RWPE2 (cell line): ENCODE measurements at regions not wholly inside any gene's neighbourhood (a gene's known extent, or its start where the extent isn't known, plus 50 kb on each side); places are given as distances from the start of the nearest gene placed in this dataset.

Experiments used
- ATAC-seq: fragments of 200-7000 bp; cut with Tn5 transposase; 3 replicates; pipeline ENCODE4 v1.9.1; 2021; ENCODE audit warnings: low read depth
- DNase-seq: peaks from one replicate; pipeline ENCODE4 v3.0.0-alpha.2; 2020; ENCODE audit warnings: low spot score
- H3K27ac ChIP-seq: fragments of 450-650 bp; 2 replicates; pipeline ENCODE4 v1.5.1; 2017; ENCODE audit warnings: mild to moderate bottlenecking; ENCODE audit not compliant: poor library complexity, severe bottlenecking
- H3K27me3 ChIP-seq: fragments of 250-450 bp; sonication (Bioruptor Pico); 2 replicates; pipeline ENCODE4 v1.5.1; 2021; ENCODE audit warnings: mild to moderate bottlenecking, moderate library complexity; ENCODE audit not compliant: insufficient read depth, poor library complexity, severe bottlenecking
- H3K36me3 ChIP-seq: fragments of 250-450 bp; sonication (Bioruptor Pico); 2 replicates; pipeline ENCODE4 v1.5.1; 2020; ENCODE audit warnings: low read depth, mild to moderate bottlenecking, moderate library complexity
- H3K4me1 ChIP-seq: fragments of 250-450 bp; sonication (Bioruptor Pico); 2 replicates; pipeline ENCODE4 v1.5.1; 2021; ENCODE audit warnings: mild to moderate bottlenecking, moderate library complexity; ENCODE audit not compliant: insufficient read depth, poor library complexity, severe bottlenecking
- H3K4me3 ChIP-seq: fragments of 250-450 bp; sonication (Bioruptor Pico); 2 replicates; pipeline ENCODE4 v1.5.1; 2021; ENCODE audit warnings: mild to moderate bottlenecking, moderate library complexity; ENCODE audit not compliant: severe bottlenecking
- H3K9me3 ChIP-seq: fragments of 250-450 bp; sonication (Bioruptor Pico); 2 replicates; pipeline ENCODE4 v1.5.1; 2021; ENCODE audit warnings: mild to moderate bottlenecking, moderate library complexity; ENCODE audit not compliant: severe bottlenecking
- CTCF ChIP-seq: fragments of 450-650 bp; IDR thresholded peaks from one replicate; pipeline ENCODE4 v1.5.1; 2017; ENCODE audit warnings: mild to moderate bottlenecking, moderate library complexity; ENCODE audit not compliant: poor library complexity, severe bottlenecking

- TF ChIP-seq CTCF, result no peak
- no peak for DNase-seq
- Histone ChIP-seq H3K9me3 (no peaks in the 10 kb centered on the region), H3K27ac (no peak overlapping the region), H3K4me1 (no peaks in the 10 kb centered on the region), H3K4me3 (no peak overlapping the region), H3K27me3 (no peaks in the 10 kb centered on the region), H3K36me3 (no peaks in the 10 kb centered on the region)
- ATAC-seq, result no peak
Observed at GRCh38 chr7:34331102-34331501, 326.9 kb upstream of the NPSR1 start.

GRCh38 chr7:34332006-34332405 lies 326.0 kb upstream of the NPSR1 start:
- Histone ChIP-seq H3K4me1 (no peaks in the 10 kb centered on the region), H3K4me3 (no peak overlapping the region), H3K27ac (no peak overlapping the region), H3K27me3 (no peaks in the 10 kb centered on the region), H3K36me3 (no peaks in the 10 kb centered on the region), H3K9me3 (no peaks in the 10 kb centered on the region)
- ATAC-seq (no peak), DNase-seq (no peak)
- TF ChIP-seq CTCF, result no peak

GRCh38 chr7:34333184-34333583 lies 324.8 kb upstream of the NPSR1 start:
- Histone ChIP-seq H3K4me3 (no peak overlapping the region), H3K27ac (no peak overlapping the region), H3K9me3 (peaks cover 1% of the 10 kb centered on the region), H3K36me3 (no peaks in the 10 kb centered on the region), H3K27me3 (no peaks in the 10 kb centered on the region), H3K4me1 (no peaks in the 10 kb centered on the region)
- TF ChIP-seq CTCF, result no peak
- no peak for DNase-seq
- ATAC-seq, result no peak

GRCh38 chr7:34333925-34334324 lies 324.1 kb upstream of the NPSR1 start:
- Histone ChIP-seq H3K4me1 (no peaks in the 10 kb centered on the region), H3K9me3 (peaks cover 1% of the 10 kb centered on the region), H3K36me3 (no peaks in the 10 kb centered on the region), H3K27me3 (no peaks in the 10 kb centered on the region), H3K27ac (no peak overlapping the region), H3K4me3 (no peak overlapping the region)
- no peak for TF ChIP-seq CTCF
- ATAC-seq (no peak), DNase-seq (no peak)

- TF ChIP-seq CTCF, result no peak
- no peak overlapping the region for H3K27ac ChIP-seq
- peaks cover 5% of the 10 kb centered on the region for H3K4me1 ChIP-seq
- H3K4me3 ChIP-seq, result no peak overlapping the region
- DNase-seq (no peak), ATAC-seq (no peak)
- no peaks in the 10 kb centered on the region for H3K36me3 ChIP-seq
- H3K27me3 ChIP-seq, result no peaks in the 10 kb centered on the region
- H3K9me3 ChIP-seq, result peaks cover 1% of the 10 kb centered on the region
Observed at GRCh38 chr7:34337163-34337562, 320.9 kb upstream of the NPSR1 start.
